Progenitor cell of endocrine pancreas (in vitro differentiated cells): ENCODE measurements at regions not wholly inside any gene's neighbourhood (a gene's known extent, or its start where the extent isn't known, plus 50 kb on each side); places are given as distances from the start of the nearest gene placed in this dataset.

Experiments used
- DNase-seq: peaks from one replicate; pipeline ENCODE4 v3.0.0; 2021; ENCODE audit warnings: low spot score; ENCODE audit not compliant: unreplicated experiment
- H3K27ac Mint-ChIP-seq: 2 replicates; pipeline ENCODE4 v1.8.0; 2021; ENCODE audit warnings: mild to moderate bottlenecking, moderate library complexity, mixed read lengths
- H3K27me3 Mint-ChIP-seq: 2 replicates; pipeline ENCODE4 v1.8.0; 2021; ENCODE audit warnings: mixed read lengths
- H3K36me3 Mint-ChIP-seq: 2 replicates; pipeline ENCODE4 v1.8.0; 2022; ENCODE audit warnings: mixed read lengths; ENCODE audit not compliant: insufficient read depth
- H3K4me1 Mint-ChIP-seq: 2 replicates; pipeline ENCODE4 v1.8.0; 2021; ENCODE audit warnings: low read depth, mixed read lengths
- H3K4me3 Mint-ChIP-seq: 2 replicates; pipeline ENCODE4 v1.8.0; 2021; ENCODE audit warnings: low read depth, mild to moderate bottlenecking, moderate library complexity, mixed read lengths
- H3K9me3 Mint-ChIP-seq: 2 replicates; pipeline ENCODE4 v1.8.0; 2021; ENCODE audit warnings: low read depth, mixed read lengths
- CTCF ChIP-seq: fragments of 200-600 bp; sonication (generic); IDR thresholded peaks from one replicate; pipeline ENCODE4 v1.5.0; 2021; ENCODE audit warnings: antibody characterized with exemption, mild to moderate bottlenecking; ENCODE audit not compliant: unreplicated experiment

DNA sequence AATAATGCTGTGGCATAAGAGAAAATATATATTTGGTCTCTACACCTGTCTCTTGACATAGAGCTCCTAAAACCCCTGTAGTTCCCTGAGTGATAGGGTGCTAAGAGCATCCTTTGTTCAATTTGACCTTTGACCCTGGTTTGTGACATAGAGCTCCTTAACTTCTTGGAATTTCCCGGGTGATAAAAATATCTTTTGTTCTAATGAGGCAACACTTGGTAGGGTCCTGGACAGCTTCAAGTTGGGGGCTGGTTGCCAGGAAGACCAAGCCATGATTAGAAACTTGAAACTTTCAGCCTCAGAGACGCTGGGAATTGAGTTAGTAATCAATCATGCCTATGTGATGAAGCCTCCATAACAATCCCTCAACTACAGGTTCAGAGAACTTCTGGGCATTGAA lies 105.4 kb downstream of the CASP12 start:
- Mint-ChIP-seq H3K4me1 (peaks cover 2% of the 10 kb centered on the region), H3K36me3 (no peaks in the 10 kb centered on the region), H3K27me3 (no peaks in the 10 kb centered on the region), H3K9me3 (peaks cover 3% of the 10 kb centered on the region), H3K4me3 (no peak overlapping the region), H3K27ac (no peak overlapping the region)
- TF ChIP-seq CTCF = no peak
- DNase-seq = no peak

GRCh38 chr11:104791896-104792295 lies 106.4 kb downstream of the CASP12 start:
- Mint-ChIP-seq H3K27me3 (no peaks in the 10 kb centered on the region), H3K27ac (no peak overlapping the region), H3K4me3 (no peak overlapping the region), H3K36me3 (no peaks in the 10 kb centered on the region), H3K9me3 (peaks cover 3% of the 10 kb centered on the region), H3K4me1 (peaks cover 2% of the 10 kb centered on the region)
- no peak for TF ChIP-seq CTCF
- no peak for DNase-seq

- no peak overlapping the region for H3K27ac Mint-ChIP-seq
- no peak overlapping the region for H3K4me3 Mint-ChIP-seq
- no peak for TF ChIP-seq CTCF
- peaks cover 5% of the 10 kb centered on the region for H3K9me3 Mint-ChIP-seq
- peaks cover 2% of the 10 kb centered on the region for H3K36me3 Mint-ChIP-seq
- no peak for DNase-seq
- H3K27me3 Mint-ChIP-seq = no peaks in the 10 kb centered on the region
- no peaks in the 10 kb centered on the region for H3K4me1 Mint-ChIP-seq
Measured at GRCh38 chr11:104784684-104785460, 113.4 kb downstream of the CASP12 start.

DNA sequence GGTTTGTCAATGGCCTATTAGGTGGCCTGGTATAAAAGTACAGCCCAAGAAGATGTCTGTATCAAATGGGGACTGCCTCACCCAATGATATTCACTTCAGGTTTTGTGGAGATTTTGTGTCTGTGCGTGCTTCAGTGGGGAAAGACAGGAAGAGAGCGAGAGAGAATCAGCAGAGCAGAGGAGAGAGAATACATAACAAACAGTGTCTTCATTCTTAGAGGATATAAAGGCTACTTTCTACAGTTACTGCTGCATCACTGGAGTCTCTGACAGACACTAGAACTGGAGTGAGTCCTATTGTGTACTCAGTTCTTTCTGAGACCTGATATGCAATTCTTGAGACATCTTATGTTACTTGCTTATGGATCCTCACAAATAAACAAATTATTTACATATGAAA lies 115.0 kb downstream of the CASP12 start:
- Mint-ChIP-seq H3K27me3 (no peaks in the 10 kb centered on the region), H3K4me1 (no peaks in the 10 kb centered on the region), H3K9me3 (peaks cover 5% of the 10 kb centered on the region), H3K27ac (no peak overlapping the region), H3K4me3 (no peak overlapping the region), H3K36me3 (peaks cover 2% of the 10 kb centered on the region)
- no peak for TF ChIP-seq CTCF
- no peak for DNase-seq

GRCh38 chr11:104782377-104782754 lies 115.9 kb downstream of the CASP12 start:
- Mint-ChIP-seq H3K27me3 (no peaks in the 10 kb centered on the region), H3K36me3 (peaks cover 2% of the 10 kb centered on the region), H3K4me3 (no peak overlapping the region), H3K4me1 (no peaks in the 10 kb centered on the region), H3K9me3 (peaks cover 5% of the 10 kb centered on the region), H3K27ac (no peak overlapping the region)
- TF ChIP-seq CTCF = no peak
- DNase-seq = no peak
